ENCODE measurements at regions not wholly inside any gene's neighbourhood (a gene's known extent, or its start where the extent isn't known, plus 50 kb on each side); places are given as distances from the start of the nearest gene placed in this dataset.
"Not testable (repeated sequence)": the region's sequence is repeated elsewhere in the genome, so short reads cannot be mapped to it uniquely, and the experiment has no call there.

- H3F3A ChIP-seq (ENCODE audit: low read depth); H3K4me1 ChIP-seq (ENCODE audit: insufficient read depth, low read length, poor library complexity, severe bottlenecking); H3K9me3 ChIP-seq (ENCODE audit: insufficient read depth, low read depth, low read length); H3K36me3 ChIP-seq (ENCODE audit: insufficient read depth, low read length); H3K79me2 ChIP-seq (ENCODE audit: insufficient read depth, low read length); H3K9me2 ChIP-seq (replicated peaks; ENCODE audit: low read depth, low read length); H3K9ac ChIP-seq (ENCODE audit: low read depth, low read length, poor library complexity, severe bottlenecking); H3K27me3 ChIP-seq (ENCODE audit: insufficient read depth, low read length, poor library complexity, severe bottlenecking); H4K20me1 ChIP-seq (ENCODE audit: insufficient read depth, low read length, poor library complexity, severe bottlenecking); H3K4me2 ChIP-seq (ENCODE audit: low read depth, low read length, poor library complexity, severe bottlenecking); H3K4me3 ChIP-seq (ENCODE audit: low read length, poor library complexity, severe bottlenecking); H2AFZ ChIP-seq (ENCODE audit: low read length): not testable (repeated sequence)
Measured at GRCh38 chrX:1016281-1016680, 196.2 kb downstream of the CRLF2 start.

DNA sequence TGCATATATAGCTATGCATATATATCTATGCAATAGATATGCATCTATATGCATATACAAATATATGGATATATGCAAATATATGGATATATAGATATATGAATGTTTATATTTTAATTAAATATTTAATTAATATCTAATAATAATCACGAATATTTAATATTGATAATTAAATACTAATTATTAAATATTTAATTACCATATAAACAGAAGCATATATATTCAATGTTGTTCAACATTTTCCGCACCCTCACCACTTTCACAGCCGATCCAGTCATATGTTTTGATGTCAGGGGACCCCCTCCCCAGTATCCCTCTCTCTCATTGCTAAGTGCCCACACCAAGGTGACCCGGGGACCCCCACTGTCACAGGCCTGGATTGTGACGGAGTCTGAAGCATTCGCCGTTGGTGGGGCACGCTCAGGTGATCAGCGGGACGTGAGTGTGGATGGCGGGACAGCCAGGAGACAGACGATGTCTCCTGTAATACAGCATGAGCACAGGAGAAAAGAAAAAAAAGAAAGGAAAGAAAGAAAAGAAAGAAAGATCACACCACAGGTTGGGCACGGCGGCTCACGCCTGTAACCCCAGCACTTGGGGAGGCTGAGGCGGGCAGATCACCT lies 199.7 kb downstream of the CRLF2 start:
- TF ChIP-seq, protein P1, sequence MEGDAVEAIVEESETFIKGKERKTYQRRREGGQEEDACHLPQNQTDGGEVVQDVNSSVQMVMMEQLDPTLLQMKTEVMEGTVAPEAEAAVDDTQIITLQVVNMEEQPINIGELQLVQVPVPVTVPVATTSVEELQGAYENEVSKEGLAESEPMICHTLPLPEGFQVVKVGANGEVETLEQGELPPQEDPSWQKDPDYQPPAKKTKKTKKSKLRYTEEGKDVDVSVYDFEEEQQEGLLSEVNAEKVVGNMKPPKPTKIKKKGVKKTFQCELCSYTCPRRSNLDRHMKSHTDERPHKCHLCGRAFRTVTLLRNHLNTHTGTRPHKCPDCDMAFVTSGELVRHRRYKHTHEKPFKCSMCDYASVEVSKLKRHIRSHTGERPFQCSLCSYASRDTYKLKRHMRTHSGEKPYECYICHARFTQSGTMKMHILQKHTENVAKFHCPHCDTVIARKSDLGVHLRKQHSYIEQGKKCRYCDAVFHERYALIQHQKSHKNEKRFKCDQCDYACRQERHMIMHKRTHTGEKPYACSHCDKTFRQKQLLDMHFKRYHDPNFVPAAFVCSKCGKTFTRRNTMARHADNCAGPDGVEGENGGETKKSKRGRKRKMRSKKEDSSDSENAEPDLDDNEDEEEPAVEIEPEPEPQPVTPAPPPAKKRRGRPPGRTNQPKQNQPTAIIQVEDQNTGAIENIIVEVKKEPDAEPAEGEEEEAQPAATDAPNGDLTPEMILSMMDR (conservative IDR thresholded peaks at IDR 0.05; ENCODE audit: low read length) = no peak
- no peak for TF ChIP-seq EZH2phosphoT487 (IDR thresholded peaks at IDR 0.05; ENCODE audit: borderline replicate concordance)
- Histone ChIP-seq H4K20me1 (ENCODE audit: insufficient read depth, low read length, poor library complexity, severe bottlenecking) (no peaks in the 10 kb centered on the region), H3K9ac (ENCODE audit: low read depth, low read length, poor library complexity, severe bottlenecking) (no peak overlapping the region), H2AFZ (ENCODE audit: low read length) (no peak overlapping the region), H3F3A (ENCODE audit: low read depth) (no peaks in the 10 kb centered on the region), H3K4me3 (ENCODE audit: low read length, poor library complexity, severe bottlenecking) (no peak overlapping the region), H3K9me2 (replicated peaks; ENCODE audit: low read depth, low read length) (no peaks in the 10 kb centered on the region), H3K4me1 (ENCODE audit: insufficient read depth, low read length, poor library complexity, severe bottlenecking) (no peaks in the 10 kb centered on the region), H3K36me3 (ENCODE audit: insufficient read depth, low read length) (no peaks in the 10 kb centered on the region), H3K9me3 (ENCODE audit: insufficient read depth, low read depth, low read length) (no peaks in the 10 kb centered on the region), H3K27me3 (ENCODE audit: insufficient read depth, low read length, poor library complexity, severe bottlenecking) (no peaks in the 10 kb centered on the region), H3K79me2 (ENCODE audit: insufficient read depth, low read length) (no peaks in the 10 kb centered on the region), H3K4me2 (ENCODE audit: low read depth, low read length, poor library complexity, severe bottlenecking) (no peak overlapping the region)

DNA sequence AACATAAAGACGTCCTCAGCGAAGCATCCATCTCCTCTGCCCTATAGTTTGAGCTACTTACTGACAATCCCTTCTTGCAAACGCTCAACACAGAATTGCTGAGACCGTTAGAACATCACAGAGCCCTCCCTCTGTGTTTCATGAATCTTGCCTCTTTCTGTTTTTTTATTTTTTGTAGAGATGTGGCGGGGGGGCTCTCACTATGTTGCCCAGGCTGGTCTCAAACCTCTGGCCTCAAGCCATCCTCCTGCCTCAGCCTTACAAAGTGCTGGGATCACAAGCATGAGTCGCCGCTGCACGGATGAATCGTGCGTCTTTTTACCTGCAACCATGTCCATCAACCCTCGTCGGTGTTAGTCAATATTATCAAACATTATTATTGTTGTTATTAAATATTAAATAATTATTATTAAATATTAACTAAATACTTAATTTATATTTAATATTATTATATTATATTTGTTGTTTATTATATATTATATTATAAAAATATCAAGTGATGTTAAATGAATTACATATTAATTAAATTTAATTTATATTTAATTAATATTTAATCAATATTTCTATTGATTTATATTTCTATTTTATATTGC lies 200.7 kb downstream of the CRLF2 start:
- H3K36me3 ChIP-seq (ENCODE audit: insufficient read depth, low read length) = no peaks in the 10 kb centered on the region
- no peak overlapping the region for H3K4me2 ChIP-seq (ENCODE audit: low read depth, low read length, poor library complexity, severe bottlenecking)
- no peak overlapping the region for H2AFZ ChIP-seq (ENCODE audit: low read length)
- no peak overlapping the region for H3K9ac ChIP-seq (ENCODE audit: low read depth, low read length, poor library complexity, severe bottlenecking)
- no peaks in the 10 kb centered on the region for H3K79me2 ChIP-seq (ENCODE audit: insufficient read depth, low read length)
- no peaks in the 10 kb centered on the region for H3K9me2 ChIP-seq (replicated peaks; ENCODE audit: low read depth, low read length)
- TF ChIP-seq EZH2phosphoT487 (IDR thresholded peaks at IDR 0.05; ENCODE audit: borderline replicate concordance) = no peak
- TF ChIP-seq, protein P1 (conservative IDR thresholded peaks at IDR 0.05; ENCODE audit: low read length) = no peak
- no peak overlapping the region for H3K4me3 ChIP-seq (ENCODE audit: low read length, poor library complexity, severe bottlenecking)
- no peaks in the 10 kb centered on the region for H3K27me3 ChIP-seq (ENCODE audit: insufficient read depth, low read length, poor library complexity, severe bottlenecking)
- H4K20me1 ChIP-seq (ENCODE audit: insufficient read depth, low read length, poor library complexity, severe bottlenecking) = no peaks in the 10 kb centered on the region
- no peaks in the 10 kb centered on the region for H3F3A ChIP-seq (ENCODE audit: low read depth)
- H3K4me1 ChIP-seq (ENCODE audit: insufficient read depth, low read length, poor library complexity, severe bottlenecking) = no peaks in the 10 kb centered on the region
- H3K9me3 ChIP-seq (ENCODE audit: insufficient read depth, low read depth, low read length) = no peaks in the 10 kb centered on the region

DNA sequence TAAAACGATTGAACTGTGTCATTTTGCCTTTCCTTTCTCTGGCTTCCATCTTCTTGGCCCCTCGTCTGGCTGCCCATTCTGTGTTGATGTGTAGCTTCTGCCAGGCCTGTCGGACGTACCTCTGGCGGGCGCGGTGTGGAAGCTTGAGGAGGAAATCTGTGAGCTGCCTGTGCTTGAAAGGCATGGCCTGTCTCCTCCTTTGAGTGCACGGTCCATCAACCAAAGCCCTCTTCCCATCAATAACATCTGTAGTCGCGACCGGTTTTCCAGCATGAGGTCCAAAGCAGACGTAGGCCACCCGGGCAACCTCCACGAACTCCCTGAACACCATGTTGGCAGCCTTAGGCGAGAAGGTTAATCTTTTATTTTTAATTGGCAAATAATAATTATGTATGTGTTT lies 202.7 kb downstream of the CRLF2 start:
- Histone ChIP-seq H3K79me2 (ENCODE audit: insufficient read depth, low read length) (no peaks in the 10 kb centered on the region), H4K20me1 (ENCODE audit: insufficient read depth, low read length, poor library complexity, severe bottlenecking) (no peaks in the 10 kb centered on the region), H3K9me2 (replicated peaks; ENCODE audit: low read depth, low read length) (no peaks in the 10 kb centered on the region), H3F3A (ENCODE audit: low read depth) (no peaks in the 10 kb centered on the region), H3K27me3 (ENCODE audit: insufficient read depth, low read length, poor library complexity, severe bottlenecking) (no peaks in the 10 kb centered on the region), H2AFZ (ENCODE audit: low read length) (no peak overlapping the region), H3K4me2 (ENCODE audit: low read depth, low read length, poor library complexity, severe bottlenecking) (no peak overlapping the region), H3K4me3 (ENCODE audit: low read length, poor library complexity, severe bottlenecking) (no peak overlapping the region), H3K4me1 (ENCODE audit: insufficient read depth, low read length, poor library complexity, severe bottlenecking) (no peaks in the 10 kb centered on the region), H3K9me3 (ENCODE audit: insufficient read depth, low read depth, low read length) (no peaks in the 10 kb centered on the region), H3K36me3 (ENCODE audit: insufficient read depth, low read length) (no peaks in the 10 kb centered on the region), H3K9ac (ENCODE audit: low read depth, low read length, poor library complexity, severe bottlenecking) (no peak overlapping the region)
- TF ChIP-seq, protein P1 (conservative IDR thresholded peaks at IDR 0.05; ENCODE audit: low read length) = no peak
- no peak for TF ChIP-seq EZH2phosphoT487 (IDR thresholded peaks at IDR 0.05; ENCODE audit: borderline replicate concordance)

Measured in Loucy (cell line).